ENCODE measurements at regions not wholly inside any gene's neighbourhood (a gene's known extent, or its start where the extent isn't known, plus 50 kb on each side); places are given as distances from the start of the nearest gene placed in this dataset.
"Not testable (repeated sequence)": the region's sequence is repeated elsewhere in the genome, so short reads cannot be mapped to it uniquely, and the experiment has no call there.

GRCh38 chr10:114872519-114873087 lies 51.0 kb downstream of the FHIP2A start:
- DNase-seq = no peak

GRCh38 chr10:114874827-114875411 lies 53.3 kb downstream of the FHIP2A start:
- DNase-seq = no peak

GRCh38 chr10:114875590-114876081 lies 54.1 kb downstream of the FHIP2A start:
- DNase-seq = not testable (repeated sequence)

- no peak for DNase-seq
These were observed 54.6 kb downstream of the FHIP2A start for GRCh38 chr10:114876169-114876568.

GRCh38 chr10:114876602-114877300 lies 55.2 kb downstream of the FHIP2A start:
- DNase-seq = peak; percentile 1

GRCh38 chr10:114877301-114877644 lies 55.7 kb downstream of the FHIP2A start:
- DNase-seq = no peak

GRCh38 chr10:114879093-114879492 lies 57.5 kb downstream of the FHIP2A start:
- no peak for DNase-seq

GRCh38 chr10:114879541-114880158 lies 58.1 kb downstream of the FHIP2A start:
- DNase-seq = no peak

- no peak for DNase-seq
These were observed 56.6 kb upstream of the TRUB1 start for GRCh38 chr10:114881417-114881816.

- no peak for DNase-seq
These were observed 56.1 kb upstream of the TRUB1 start for GRCh38 chr10:114881901-114882300.

- DNase-seq = no peak
These were observed 52.6 kb upstream of the TRUB1 start for GRCh38 chr10:114885443-114885842.

Data from NCI-H2171 treated with DMSO at 0.1 percent for 48 hours (cell line).